OCI-LY3 (cell line): ENCODE measurements at regions not wholly inside any gene's neighbourhood (a gene's known extent, or its start where the extent isn't known, plus 50 kb on each side); places are given as distances from the start of the nearest gene placed in this dataset.

ENCODE experiments used
- H2AFZ ChIP-seq: fragments of 200-600, 300-600 bp; shearing (Covaris generic); 2 replicates; pipeline ENCODE4 v1.6.0; 2014; ENCODE audit warnings: antibody characterized with exemption, low read depth, low read length
- H3K27ac ChIP-seq: fragments of 200-600, 300-600 bp; sonication (generic); 2 replicates; pipeline ENCODE4 v1.5.1; 2014; ENCODE audit warnings: mild to moderate bottlenecking, low read length, moderate library complexity, mixed read lengths
- H3K27me3 ChIP-seq: fragments of 200-600, 300-600 bp; sonication (generic); 2 replicates; pipeline ENCODE4 v1.6.1; 2014; ENCODE audit warnings: low read depth, low read length, mixed read lengths
- H3K36me3 ChIP-seq: fragments of 200-600, 300-600 bp; sonication (generic); replicated peaks from 2 replicates; pipeline ENCODE3; 2014; ENCODE audit warnings: low read depth, low read length, mixed read lengths
- H3K4me1 ChIP-seq: fragments of 300-600, 200-600 bp; sonication (generic); 2 replicates; pipeline ENCODE4 v1.6.1; 2014; ENCODE audit warnings: low read length, mixed read lengths
- H3K4me2 ChIP-seq: fragments of 200-600, 300-600 bp; sonication (generic); 2 replicates; pipeline ENCODE4 v1.6.1; 2014; ENCODE audit warnings: low read length, mixed read lengths
- H3K4me3 ChIP-seq: fragments of 300-600, 200-600 bp; sonication (generic); 2 replicates; pipeline ENCODE4 v1.5.1; 2014; ENCODE audit warnings: antibody characterized with exemption, mild to moderate bottlenecking, low read length, moderate library complexity
- H3K79me2 ChIP-seq: fragments of 300-600, 200-600 bp; shearing (Covaris generic); 2 replicates; pipeline ENCODE4 v1.6.1; 2014; ENCODE audit warnings: mild to moderate bottlenecking, low read length, mixed read lengths
- H3K9ac ChIP-seq: fragments of 300-600, 200-600 bp; shearing (Covaris generic); 2 replicates; pipeline ENCODE4 v1.6.0; 2014; ENCODE audit warnings: mild to moderate bottlenecking, low read length, moderate library complexity
- H3K9me3 ChIP-seq: fragments of 200-600, 300-600 bp; shearing (Covaris generic); 2 replicates; pipeline ENCODE4 v1.6.1; 2014; ENCODE audit warnings: low read length, mixed read lengths; ENCODE audit not compliant: insufficient read depth
- H4K20me1 ChIP-seq: fragments of 200-600, 300-600 bp; sonication (generic); 2 replicates; pipeline ENCODE4 v1.6.1; 2016; ENCODE audit warnings: low read length, mixed read lengths; ENCODE audit not compliant: insufficient read depth
- CTCF ChIP-seq: fragments of 200-600, 300-600 bp; sonication (generic); IDR thresholded peaks from 2 replicates; pipeline ENCODE4 v1.5.1; 2014; ENCODE audit warnings: antibody characterized with exemption, low read length, low read depth
- EZH2phosphoT487 ChIP-seq: fragments of 200-600 bp; shearing (Covaris generic); IDR thresholded peaks from 2 replicates; pipeline ENCODE4 v1.6.1; 2018; ENCODE audit warnings: antibody characterized with exemption, mixed run types, low read depth

- Histone ChIP-seq H3K9me3 (no peaks in the 10 kb centered on the region), H4K20me1 (no peaks in the 10 kb centered on the region), H3K36me3 (no peaks in the 10 kb centered on the region), H3K27ac (no peak overlapping the region), H3K4me1 (peaks cover 9% of the 10 kb centered on the region), H3K27me3 (no peaks in the 10 kb centered on the region), H3K4me2 (no peak overlapping the region), H3K79me2 (no peaks in the 10 kb centered on the region), H3K9ac (no peak overlapping the region), H2AFZ (no peak overlapping the region), H3K4me3 (no peak overlapping the region)
- TF ChIP-seq CTCF (no peak), EZH2phosphoT487 (no peak)
These were observed 98.6 kb downstream of the FOXB1 start for GRCh38 chr15:60102748-60103147.

DNA sequence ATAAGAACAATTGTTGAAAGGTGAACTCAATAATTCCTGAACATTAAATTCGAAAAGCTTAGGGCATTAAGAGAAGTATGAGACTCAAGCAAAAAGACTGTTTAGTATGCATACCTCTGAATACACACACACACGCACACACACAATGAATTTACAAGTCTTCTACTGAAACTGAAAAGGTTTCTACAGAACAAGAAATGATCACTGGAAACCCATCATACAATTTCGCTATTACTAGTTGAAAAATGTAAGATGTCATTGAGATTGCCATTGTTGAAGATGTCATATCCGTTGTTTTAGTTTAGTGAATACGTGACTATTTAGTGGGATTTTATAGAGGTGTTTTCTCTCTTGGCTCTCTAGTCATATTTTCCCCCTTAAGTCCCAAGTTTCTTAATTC, 106.8 kb downstream of the FOXB1 start:
- Histone ChIP-seq H3K27ac (peak overlapping the region; percentile 78), H3K9ac (peak overlapping the region; percentile 33; the same call in 1 of the 2 replicates), H3K36me3 (peaks cover 3% of the 10 kb centered on the region), H3K4me1 (peaks cover 63% of the 10 kb centered on the region), H3K9me3 (no peaks in the 10 kb centered on the region), H2AFZ (0 out of 2 replicates have a peak overlapping the region, but pooled peaks have one; percentile 7), H4K20me1 (no peaks in the 10 kb centered on the region), H3K4me3 (peak overlapping the region; percentile 16; the same call in 1 of the 2 replicates), H3K79me2 (no peaks in the 10 kb centered on the region), H3K27me3 (no peaks in the 10 kb centered on the region), H3K4me2 (peak overlapping the region; percentile 58)
- TF ChIP-seq CTCF (no peak), EZH2phosphoT487 (no peak)

DNA sequence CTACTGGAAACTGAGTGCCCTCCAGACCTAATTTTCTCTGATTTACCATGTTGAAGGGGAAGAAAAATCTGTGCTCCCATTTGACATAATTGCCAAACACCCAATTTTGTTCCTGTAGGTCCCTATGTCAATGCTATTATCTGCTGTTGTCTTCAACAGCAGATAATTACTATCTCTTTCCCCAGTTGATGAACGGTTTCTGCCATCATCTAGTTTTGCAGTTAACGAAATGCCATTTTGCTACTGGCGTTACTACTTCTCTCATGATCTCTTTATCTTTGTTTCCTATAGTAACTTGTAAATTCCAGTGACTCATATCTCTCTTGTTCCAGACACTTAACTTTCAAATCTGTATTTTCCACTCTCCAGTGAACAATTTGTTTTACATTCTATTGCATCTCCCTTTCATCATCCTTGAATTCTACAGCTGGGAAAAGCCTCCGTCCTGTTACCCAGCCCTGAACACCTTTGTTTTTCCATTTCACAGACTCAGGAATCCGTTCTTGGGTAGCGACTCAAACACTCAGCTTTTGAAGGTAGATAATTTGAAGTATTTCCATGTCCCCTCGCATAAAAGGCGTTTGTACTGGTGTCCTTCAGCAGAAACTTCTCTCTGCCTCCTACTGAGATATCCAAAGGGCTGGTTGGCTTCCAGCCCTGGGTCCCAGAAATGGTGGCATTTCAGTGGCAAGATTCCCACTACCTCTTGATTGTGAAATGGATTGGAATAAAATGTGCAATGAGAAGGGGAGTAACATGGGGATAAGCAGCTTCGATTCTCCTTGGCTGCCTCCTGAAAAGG, 111.7 kb downstream of the FOXB1 start:
- peak overlapping the region; percentile 35; the same call in 1 of the 2 replicates for H2AFZ ChIP-seq
- H3K9me3 ChIP-seq: no peaks in the 10 kb centered on the region
- H3K27ac ChIP-seq: peak overlapping the region; percentile 99
- H3K9ac ChIP-seq: peak overlapping the region; percentile 39
- no peak for TF ChIP-seq EZH2phosphoT487
- TF ChIP-seq CTCF: no peak
- no peaks in the 10 kb centered on the region for H3K27me3 ChIP-seq
- H3K4me1 ChIP-seq: peaks cover 94% of the 10 kb centered on the region
- H3K4me3 ChIP-seq: peak overlapping the region; percentile 55
- peak overlapping the region; percentile 86 for H3K4me2 ChIP-seq
- H3K36me3 ChIP-seq: no peaks in the 10 kb centered on the region
- no peaks in the 10 kb centered on the region for H3K79me2 ChIP-seq
- H4K20me1 ChIP-seq: no peaks in the 10 kb centered on the region

DNA sequence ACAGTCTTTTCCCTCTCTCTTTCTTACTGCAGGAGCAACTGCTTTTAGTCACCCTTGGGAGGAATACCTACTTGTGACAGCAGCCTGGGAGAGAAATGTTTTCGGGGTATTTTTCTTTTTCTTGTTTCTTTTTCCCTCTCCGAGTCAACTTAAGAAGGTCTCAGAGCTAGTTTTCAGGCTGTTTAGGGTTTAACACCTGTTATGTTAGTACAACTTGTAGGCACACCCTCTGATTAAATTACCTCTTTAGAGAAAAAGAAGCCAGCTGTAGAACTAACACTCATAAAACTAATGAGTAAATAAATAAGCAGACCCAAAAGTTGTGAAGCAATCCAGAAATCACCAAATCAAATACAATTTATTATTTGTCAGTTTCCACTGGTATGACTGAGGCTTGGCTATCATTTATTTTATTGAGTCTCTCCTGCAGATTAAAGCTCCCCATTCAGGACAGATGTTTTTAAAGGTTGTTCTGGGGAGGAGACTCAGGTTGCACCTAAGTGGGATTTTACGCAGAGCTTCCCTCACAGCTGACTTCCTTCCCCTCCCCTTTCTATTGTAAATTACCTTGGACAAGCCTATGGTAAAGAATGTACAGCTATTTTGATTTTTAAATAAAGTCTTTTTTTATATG, 112.5 kb downstream of the FOXB1 start:
- H3K36me3 ChIP-seq: no peaks in the 10 kb centered on the region
- H3K4me2 ChIP-seq: peak overlapping the region; percentile 86
- no peaks in the 10 kb centered on the region for H4K20me1 ChIP-seq
- no peaks in the 10 kb centered on the region for H3K27me3 ChIP-seq
- no peaks in the 10 kb centered on the region for H3K9me3 ChIP-seq
- H3K79me2 ChIP-seq: no peaks in the 10 kb centered on the region
- H3K27ac ChIP-seq: peak overlapping the region; percentile 99
- H2AFZ ChIP-seq: peak overlapping the region; percentile 35; the same call in 1 of the 2 replicates
- TF ChIP-seq CTCF: no peak
- no peak for TF ChIP-seq EZH2phosphoT487
- H3K4me3 ChIP-seq: peak overlapping the region; percentile 55
- H3K4me1 ChIP-seq: peaks cover 94% of the 10 kb centered on the region
- H3K9ac ChIP-seq: peak overlapping the region; percentile 39
